ENCODE measurements at regions not wholly inside any gene's neighbourhood (a gene's known extent, or its start where the extent isn't known, plus 50 kb on each side); places are given as distances from the start of the nearest gene placed in this dataset.

- no peak for TF ChIP-seq CTCF (IDR thresholded peaks at IDR 0.05)
- H3K9me3 Mint-ChIP-seq (ENCODE audit: unreplicated experiment) = no peaks in the 10 kb centered on the region
- no peak overlapping the region for H3K27ac Mint-ChIP-seq (ENCODE audit: unreplicated experiment)
- no peaks in the 10 kb centered on the region for H3K4me1 Mint-ChIP-seq (ENCODE audit: unreplicated experiment)
- no peaks in the 10 kb centered on the region for H3K36me3 Mint-ChIP-seq (ENCODE audit: unreplicated experiment)
- peaks cover 7% of the 10 kb centered on the region for H3K27me3 Mint-ChIP-seq (ENCODE audit: unreplicated experiment)
- no peak for DNase-seq (ENCODE audit: extremely low spot score, unreplicated experiment)
- no peak overlapping the region for H3K4me3 Mint-ChIP-seq (ENCODE audit: unreplicated experiment)
Measured at GRCh38 chr2:40746191-40746590, 294.3 kb upstream of the SLC8A1 start.

GRCh38 chr2:40751981-40752380 lies 300.1 kb upstream of the SLC8A1 start:
- H3K36me3 Mint-ChIP-seq (ENCODE audit: unreplicated experiment) = no peaks in the 10 kb centered on the region
- TF ChIP-seq CTCF (IDR thresholded peaks at IDR 0.05) = no peak
- DNase-seq (ENCODE audit: extremely low spot score, unreplicated experiment) = no peak
- H3K4me3 Mint-ChIP-seq (ENCODE audit: unreplicated experiment) = no peak overlapping the region
- H3K27me3 Mint-ChIP-seq (ENCODE audit: unreplicated experiment) = peaks cover 7% of the 10 kb centered on the region
- no peaks in the 10 kb centered on the region for H3K9me3 Mint-ChIP-seq (ENCODE audit: unreplicated experiment)
- H3K4me1 Mint-ChIP-seq (ENCODE audit: unreplicated experiment) = no peaks in the 10 kb centered on the region
- H3K27ac Mint-ChIP-seq (ENCODE audit: unreplicated experiment) = no peak overlapping the region

GRCh38 chr2:40752796-40753195 lies 300.9 kb upstream of the SLC8A1 start:
- TF ChIP-seq CTCF (IDR thresholded peaks at IDR 0.05) = no peak
- no peaks in the 10 kb centered on the region for H3K36me3 Mint-ChIP-seq (ENCODE audit: unreplicated experiment)
- H3K4me3 Mint-ChIP-seq (ENCODE audit: unreplicated experiment) = no peak overlapping the region

GRCh38 chr2:40754912-40755311 lies 303.0 kb upstream of the SLC8A1 start:
- Mint-ChIP-seq H3K27me3 (ENCODE audit: unreplicated experiment) (peaks cover 15% of the 10 kb centered on the region), H3K27ac (ENCODE audit: unreplicated experiment) (no peak overlapping the region), H3K9me3 (ENCODE audit: unreplicated experiment) (no peaks in the 10 kb centered on the region), H3K4me3 (ENCODE audit: unreplicated experiment) (no peak overlapping the region), H3K36me3 (ENCODE audit: unreplicated experiment) (no peaks in the 10 kb centered on the region), H3K4me1 (ENCODE audit: unreplicated experiment) (no peaks in the 10 kb centered on the region)
- DNase-seq (ENCODE audit: extremely low spot score, unreplicated experiment) = no peak
- TF ChIP-seq CTCF (IDR thresholded peaks at IDR 0.05) = no peak

More at GRCh38 chr2:40752796-40753195, 300.9 kb upstream of the SLC8A1 start:
- Mint-ChIP-seq H3K9me3 (ENCODE audit: unreplicated experiment) (no peaks in the 10 kb centered on the region), H3K4me1 (ENCODE audit: unreplicated experiment) (no peaks in the 10 kb centered on the region), H3K27ac (ENCODE audit: unreplicated experiment) (no peak overlapping the region), H3K27me3 (ENCODE audit: unreplicated experiment) (peaks cover 7% of the 10 kb centered on the region)
- DNase-seq (ENCODE audit: extremely low spot score, unreplicated experiment) = no peak

- no peak overlapping the region for H3K4me3 Mint-ChIP-seq (ENCODE audit: unreplicated experiment)
- no peak for TF ChIP-seq CTCF (IDR thresholded peaks at IDR 0.05)
- H3K4me1 Mint-ChIP-seq (ENCODE audit: unreplicated experiment) = no peaks in the 10 kb centered on the region
- DNase-seq (ENCODE audit: extremely low spot score, unreplicated experiment) = no peak
- H3K36me3 Mint-ChIP-seq (ENCODE audit: unreplicated experiment) = no peaks in the 10 kb centered on the region
- H3K9me3 Mint-ChIP-seq (ENCODE audit: unreplicated experiment) = no peaks in the 10 kb centered on the region
- H3K27ac Mint-ChIP-seq (ENCODE audit: unreplicated experiment) = no peak overlapping the region
- H3K27me3 Mint-ChIP-seq (ENCODE audit: unreplicated experiment) = peaks cover 29% of the 10 kb centered on the region
Measured at GRCh38 chr2:40758401-40759155, 306.7 kb upstream of the SLC8A1 start.
